ENCODE measurements at regions not wholly inside any gene's neighbourhood (a gene's known extent, or its start where the extent isn't known, plus 50 kb on each side); places are given as distances from the start of the nearest gene placed in this dataset.
A peak's percentile ranks its signal among the peaks of the same experiment; 100 is the strongest.

DNA sequence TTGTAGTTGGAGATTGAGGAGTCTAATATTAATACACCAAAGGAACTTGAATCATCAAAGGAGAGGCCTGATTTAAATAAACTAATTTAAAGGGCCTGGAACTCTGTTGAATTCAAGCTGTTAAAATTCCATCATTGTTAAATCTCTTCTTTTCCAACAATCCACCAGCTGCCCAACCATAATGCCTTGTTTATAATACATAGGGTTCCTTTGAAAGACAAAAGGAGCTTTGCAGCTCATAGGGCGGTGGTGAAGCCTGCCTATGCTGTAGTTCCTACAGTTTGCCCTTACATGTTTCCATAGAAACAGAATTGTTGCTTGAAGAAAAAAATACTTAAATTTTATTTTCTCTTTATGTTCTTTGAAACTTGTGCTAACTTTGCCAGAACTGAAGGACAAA, 102.8 kb downstream of the GLUD2 start:
- no peak for DNase-seq (ENCODE audit: low read depth, low spot score)
- H3K4me3 ChIP-seq (ENCODE audit: low read depth, low read length): no peak overlapping the region
- TF ChIP-seq, protein P1, sequence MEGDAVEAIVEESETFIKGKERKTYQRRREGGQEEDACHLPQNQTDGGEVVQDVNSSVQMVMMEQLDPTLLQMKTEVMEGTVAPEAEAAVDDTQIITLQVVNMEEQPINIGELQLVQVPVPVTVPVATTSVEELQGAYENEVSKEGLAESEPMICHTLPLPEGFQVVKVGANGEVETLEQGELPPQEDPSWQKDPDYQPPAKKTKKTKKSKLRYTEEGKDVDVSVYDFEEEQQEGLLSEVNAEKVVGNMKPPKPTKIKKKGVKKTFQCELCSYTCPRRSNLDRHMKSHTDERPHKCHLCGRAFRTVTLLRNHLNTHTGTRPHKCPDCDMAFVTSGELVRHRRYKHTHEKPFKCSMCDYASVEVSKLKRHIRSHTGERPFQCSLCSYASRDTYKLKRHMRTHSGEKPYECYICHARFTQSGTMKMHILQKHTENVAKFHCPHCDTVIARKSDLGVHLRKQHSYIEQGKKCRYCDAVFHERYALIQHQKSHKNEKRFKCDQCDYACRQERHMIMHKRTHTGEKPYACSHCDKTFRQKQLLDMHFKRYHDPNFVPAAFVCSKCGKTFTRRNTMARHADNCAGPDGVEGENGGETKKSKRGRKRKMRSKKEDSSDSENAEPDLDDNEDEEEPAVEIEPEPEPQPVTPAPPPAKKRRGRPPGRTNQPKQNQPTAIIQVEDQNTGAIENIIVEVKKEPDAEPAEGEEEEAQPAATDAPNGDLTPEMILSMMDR (IDR thresholded peaks at IDR 0.05; ENCODE audit: low read depth, low read length): no peak
- in situ Hi-C loops (cut with HindIII; ENCODE audit: low sequenced_read_pairs): no loop called here

DNA sequence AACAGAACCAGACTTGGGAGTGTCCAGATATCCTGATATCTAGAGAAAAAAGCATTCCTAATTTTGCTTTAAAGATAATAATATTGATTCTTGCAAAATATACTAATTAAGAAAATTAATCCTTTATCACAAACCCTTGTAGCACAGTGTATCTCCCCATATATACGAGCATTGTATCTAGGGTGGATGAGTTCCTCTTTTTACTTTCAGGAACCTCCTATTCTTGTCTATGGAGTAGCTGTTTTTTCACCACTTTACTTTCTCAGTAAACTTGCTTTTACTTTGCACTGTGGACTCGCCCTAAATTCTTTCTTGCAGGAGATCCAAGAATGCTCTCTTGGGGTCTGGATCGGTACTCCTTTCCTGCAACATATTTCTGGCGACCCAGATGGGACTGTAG, 103.9 kb downstream of the GLUD2 start:
- in situ Hi-C loops (cut with HindIII; ENCODE audit: low sequenced_read_pairs): no loop called here
- DNase-seq (ENCODE audit: low read depth, low spot score): no peak
- TF ChIP-seq, protein P1 (IDR thresholded peaks at IDR 0.05; ENCODE audit: low read depth, low read length): no peak

DNA sequence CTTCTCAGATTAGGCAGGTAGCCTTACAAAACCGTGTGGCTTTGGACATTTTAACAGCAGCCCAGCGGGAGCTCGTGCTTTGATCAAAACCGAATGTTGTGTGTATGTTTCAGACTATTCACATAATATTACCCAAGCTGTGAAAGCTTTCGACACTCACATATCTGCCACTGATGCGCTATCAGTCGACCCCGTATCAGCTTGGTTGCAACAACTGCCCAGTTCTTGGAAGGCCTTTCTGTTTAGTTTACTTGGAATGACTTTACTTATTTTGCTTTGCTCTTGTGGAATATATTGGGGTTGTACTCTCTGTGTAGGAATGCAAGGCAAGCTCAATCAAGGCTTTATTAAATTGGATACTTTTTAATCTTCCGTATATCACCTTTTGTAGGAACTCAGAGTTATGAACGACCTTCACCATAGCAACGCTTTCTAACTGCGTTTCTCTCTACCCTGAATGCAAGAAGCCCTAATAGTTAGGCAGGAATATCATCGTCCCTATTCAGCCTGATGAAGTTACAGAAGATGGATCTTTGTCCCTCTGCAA, 107.5 kb downstream of the GLUD2 start:
- in situ Hi-C loops (cut with HindIII; ENCODE audit: low sequenced_read_pairs): no loop called here
- TF ChIP-seq, protein P1 (IDR thresholded peaks at IDR 0.05; ENCODE audit: low read depth, low read length): no peak
- H3K4me3 ChIP-seq (ENCODE audit: low read depth, low read length): no peak overlapping the region
- no peak for DNase-seq (ENCODE audit: low read depth, low spot score)

More for the DNA sequence above, 103.9 kb downstream of the GLUD2 start:
- H3K4me3 ChIP-seq (ENCODE audit: low read depth, low read length): no peak overlapping the region

DNA sequence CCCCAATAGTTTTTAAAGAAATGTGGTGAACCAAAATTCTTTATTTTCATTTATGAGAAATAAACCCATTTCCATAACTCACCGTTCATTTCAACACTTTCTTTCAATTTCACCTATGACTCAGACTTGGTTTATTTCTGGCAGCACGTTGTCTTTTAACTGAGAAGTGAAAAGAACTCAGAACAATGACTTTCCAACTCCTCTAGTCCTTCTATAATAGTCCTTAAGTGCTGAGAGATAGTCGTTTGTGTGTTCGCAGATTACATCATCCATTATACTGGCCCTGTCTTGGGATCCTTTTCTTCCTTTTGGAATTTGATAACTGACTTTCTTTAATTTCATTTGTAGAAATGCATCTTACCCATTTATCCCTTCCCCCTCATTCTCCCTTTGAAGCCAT, 113.6 kb downstream of the GLUD2 start:
- TF ChIP-seq, protein P1 (IDR thresholded peaks at IDR 0.05; ENCODE audit: low read depth, low read length): no peak
- in situ Hi-C loops (cut with HindIII; ENCODE audit: low sequenced_read_pairs): no loop called here
- no peak overlapping the region for H3K4me3 ChIP-seq (ENCODE audit: low read depth, low read length)
- peak; percentile 22 for DNase-seq (ENCODE audit: low read depth, low spot score)

DNA sequence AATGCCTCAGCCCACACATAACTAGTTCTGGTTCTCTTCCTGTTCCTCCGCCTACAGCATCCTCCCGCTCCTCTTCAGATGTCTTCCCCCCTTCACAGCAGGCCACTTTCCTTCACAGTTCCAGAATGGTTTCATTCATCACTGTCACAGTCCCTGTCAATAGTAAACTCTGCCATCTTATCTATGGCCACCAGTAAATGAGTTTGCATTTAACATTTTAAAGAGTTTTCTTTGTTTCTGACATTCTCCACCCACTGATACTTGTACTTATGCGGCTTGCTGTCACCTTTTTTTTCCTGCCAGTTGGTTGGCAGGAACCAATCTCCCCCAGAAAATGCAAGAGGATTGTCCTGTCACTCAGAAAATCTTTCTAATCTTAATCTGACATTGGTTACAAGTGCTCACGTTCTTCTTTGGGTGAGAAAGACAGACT, 114.1 kb downstream of the GLUD2 start:
- TF ChIP-seq, protein P1 (IDR thresholded peaks at IDR 0.05; ENCODE audit: low read depth, low read length): no peak
- in situ Hi-C loops (cut with HindIII; ENCODE audit: low sequenced_read_pairs): no loop called here
- H3K4me3 ChIP-seq (ENCODE audit: low read depth, low read length): no peak overlapping the region
- no peak for DNase-seq (ENCODE audit: low read depth, low spot score)

DNA sequence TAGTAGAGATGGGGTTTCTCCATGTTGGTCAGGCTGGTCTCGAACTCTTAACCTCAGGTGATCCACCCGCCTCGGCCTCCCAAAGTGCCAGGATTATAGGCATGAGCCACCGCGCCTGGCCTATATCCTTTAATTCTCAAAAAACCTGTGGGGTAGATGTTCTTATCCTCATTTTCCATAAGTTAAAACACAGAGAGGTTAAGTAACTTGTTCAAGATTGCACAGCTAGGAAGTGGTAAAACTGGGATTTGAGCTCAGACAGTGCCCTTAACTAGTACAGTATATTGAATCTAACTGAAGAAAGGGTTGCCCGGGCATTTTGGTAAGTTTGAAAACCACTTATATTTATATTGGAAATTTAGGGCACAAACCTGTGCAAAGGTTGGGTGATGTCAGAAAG, 116.0 kb downstream of the GLUD2 start:
- no peak overlapping the region for H3K4me3 ChIP-seq (ENCODE audit: low read depth, low read length)
- TF ChIP-seq, protein P1 (IDR thresholded peaks at IDR 0.05; ENCODE audit: low read depth, low read length): no peak
- DNase-seq (ENCODE audit: low read depth, low spot score): no peak
- in situ Hi-C loops (cut with HindIII; ENCODE audit: low sequenced_read_pairs): no loop called here
